ENCODE measurements at regions not wholly inside any gene's neighbourhood (a gene's known extent, or its start where the extent isn't known, plus 50 kb on each side); places are given as distances from the start of the nearest gene placed in this dataset.

DNA sequence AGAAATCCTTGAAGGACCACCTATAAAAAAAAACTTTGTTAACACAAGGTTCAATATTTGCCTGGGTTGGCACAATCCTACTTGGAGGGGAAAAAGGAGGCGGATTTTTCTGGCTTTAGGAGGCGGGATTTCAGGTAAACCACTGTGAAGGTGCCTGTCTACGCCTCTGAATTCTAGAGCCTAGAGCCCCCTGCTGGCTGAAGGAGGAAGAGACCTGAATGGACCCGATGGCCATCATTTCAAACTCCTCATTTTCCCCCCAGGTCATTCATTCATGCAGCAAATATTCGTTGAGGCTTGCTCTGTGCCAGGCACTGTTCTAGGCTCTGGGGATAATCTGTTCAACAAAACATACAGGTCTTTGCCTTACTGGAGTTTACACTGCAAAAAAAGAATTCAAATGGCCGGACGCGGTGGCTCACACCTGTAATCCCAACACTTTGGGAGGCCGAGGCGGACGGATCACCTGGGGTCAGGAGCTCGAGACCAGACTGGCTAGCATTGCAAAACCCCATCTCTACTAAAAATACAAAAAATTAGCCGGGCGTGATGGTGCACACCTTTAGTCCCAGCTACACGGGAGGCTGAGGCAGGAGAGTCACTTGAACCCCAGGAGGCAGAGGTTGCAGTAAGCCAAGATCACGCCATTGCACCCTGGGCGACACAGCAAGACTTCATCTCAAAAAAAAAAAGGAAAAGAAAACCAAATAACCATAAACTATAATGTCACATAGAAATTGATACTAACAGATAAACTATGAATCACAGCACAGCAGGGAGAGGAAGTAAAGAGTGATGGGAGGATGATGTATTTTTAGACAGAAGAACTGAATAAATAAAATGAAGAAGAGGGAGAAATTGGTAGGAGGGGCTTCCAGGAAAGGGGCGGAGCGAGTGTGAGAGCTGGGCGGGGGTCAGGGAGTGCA, 90.1 kb upstream of the NFE2L3 start:
- DNase-seq = no peak
- intact Hi-C loops (cut with DNase I) = loop anchor here (5.0 kb wide), 1 partner anchor 165 kb away; no protein-coding TSS in a partner anchor
- no peak for TF ChIP-seq POLR2A (IDR thresholded peaks at IDR 0.05)
- TF ChIP-seq, protein P1, sequence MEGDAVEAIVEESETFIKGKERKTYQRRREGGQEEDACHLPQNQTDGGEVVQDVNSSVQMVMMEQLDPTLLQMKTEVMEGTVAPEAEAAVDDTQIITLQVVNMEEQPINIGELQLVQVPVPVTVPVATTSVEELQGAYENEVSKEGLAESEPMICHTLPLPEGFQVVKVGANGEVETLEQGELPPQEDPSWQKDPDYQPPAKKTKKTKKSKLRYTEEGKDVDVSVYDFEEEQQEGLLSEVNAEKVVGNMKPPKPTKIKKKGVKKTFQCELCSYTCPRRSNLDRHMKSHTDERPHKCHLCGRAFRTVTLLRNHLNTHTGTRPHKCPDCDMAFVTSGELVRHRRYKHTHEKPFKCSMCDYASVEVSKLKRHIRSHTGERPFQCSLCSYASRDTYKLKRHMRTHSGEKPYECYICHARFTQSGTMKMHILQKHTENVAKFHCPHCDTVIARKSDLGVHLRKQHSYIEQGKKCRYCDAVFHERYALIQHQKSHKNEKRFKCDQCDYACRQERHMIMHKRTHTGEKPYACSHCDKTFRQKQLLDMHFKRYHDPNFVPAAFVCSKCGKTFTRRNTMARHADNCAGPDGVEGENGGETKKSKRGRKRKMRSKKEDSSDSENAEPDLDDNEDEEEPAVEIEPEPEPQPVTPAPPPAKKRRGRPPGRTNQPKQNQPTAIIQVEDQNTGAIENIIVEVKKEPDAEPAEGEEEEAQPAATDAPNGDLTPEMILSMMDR (IDR thresholded peaks at IDR 0.05) = peak; percentile 63 to 84 (median 79)
- Histone ChIP-seq H3K27ac (no peak overlapping the region), H3K9me3 (no peaks in the 10 kb centered on the region), H3K4me3 (no peak overlapping the region), H3K4me1 (peaks cover 0 to 15% (median 5%) of the 10 kb centered on the region in 3 donors), H3K36me3 (no peaks in the 10 kb centered on the region), H3K27me3 (peaks cover 0 to 28% (median 0%) of the 10 kb centered on the region in 4 donors)
- 62 to 65% methylated on average over 20 of the region's 20 CpGs for WGBS, 2 donors

DNA sequence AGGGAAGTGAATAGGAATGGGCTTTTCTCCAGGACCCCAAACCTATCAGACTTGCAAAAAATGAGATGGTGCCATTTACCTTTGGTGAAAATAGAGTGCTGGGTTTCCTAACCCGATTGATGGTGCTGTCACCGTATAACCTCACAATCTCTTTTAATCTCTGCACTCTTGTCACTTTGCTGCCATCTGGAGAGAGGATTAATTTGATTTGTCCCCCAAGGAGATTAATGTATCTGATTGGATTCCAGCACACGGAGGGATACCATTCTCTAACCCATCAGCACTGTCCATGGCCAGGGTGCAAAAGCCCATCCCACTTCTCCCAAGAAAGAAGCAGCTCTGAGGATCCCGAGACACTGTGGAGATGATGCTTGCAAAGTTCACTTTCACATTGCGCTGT, 86.3 kb upstream of the NFE2L3 start:
- Histone ChIP-seq H3K4me1 (peaks cover 0 to 12% (median 5%) of the 10 kb centered on the region in 3 donors), H3K36me3 (no peaks in the 10 kb centered on the region), H3K9me3 (no peaks in the 10 kb centered on the region), H3K27ac (no peak overlapping the region), H3K4me3 (no peak overlapping the region), H3K27me3 (peaks cover 0 to 23% (median 0%) of the 10 kb centered on the region in 4 donors)
- intact Hi-C loops (cut with DNase I) = no loop called here
- 75 to 81% methylated on average over 4 to 5 of the region's 5 CpGs for WGBS, 2 donors
- TF ChIP-seq POLR2A (IDR thresholded peaks at IDR 0.05) = no peak
- TF ChIP-seq, protein P1 (IDR thresholded peaks at IDR 0.05) = no peak
- no peak for DNase-seq

DNA sequence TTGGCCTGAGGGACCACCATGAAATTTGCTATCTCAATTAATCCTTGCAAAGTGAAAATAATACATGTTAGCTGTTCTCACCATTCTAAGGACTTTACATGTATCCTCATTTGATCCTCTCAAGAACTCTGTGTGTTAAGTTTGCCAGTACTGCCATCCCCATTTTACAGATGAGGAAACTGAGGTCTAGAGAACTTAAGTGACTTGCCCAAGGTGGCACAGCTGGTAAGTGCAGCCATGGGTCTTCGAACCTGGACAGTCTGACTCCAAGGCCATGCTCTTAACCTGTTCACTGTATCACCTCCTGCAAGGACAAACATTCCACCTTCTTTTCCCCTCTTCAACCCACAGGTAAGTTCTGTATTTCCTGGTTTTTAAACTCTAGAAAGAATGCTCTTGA, 85.3 kb upstream of the NFE2L3 start:
- Histone ChIP-seq H3K27me3 (peaks cover 0 to 23% (median 0%) of the 10 kb centered on the region in 4 donors), H3K4me3 (no peak overlapping the region), H3K36me3 (no peaks in the 10 kb centered on the region), H3K4me1 (peaks cover 0 to 5% (median 0%) of the 10 kb centered on the region in 3 donors), H3K9me3 (no peaks in the 10 kb centered on the region), H3K27ac (no peak overlapping the region)
- WGBS, 2 donors = 73 to 90% methylated on average over 1 of the region's 1 CpG
- intact Hi-C loops (cut with DNase I) = no loop called here
- no peak for TF ChIP-seq POLR2A (IDR thresholded peaks at IDR 0.05)
- TF ChIP-seq, protein P1 (IDR thresholded peaks at IDR 0.05) = no peak
- DNase-seq = no peak

DNA sequence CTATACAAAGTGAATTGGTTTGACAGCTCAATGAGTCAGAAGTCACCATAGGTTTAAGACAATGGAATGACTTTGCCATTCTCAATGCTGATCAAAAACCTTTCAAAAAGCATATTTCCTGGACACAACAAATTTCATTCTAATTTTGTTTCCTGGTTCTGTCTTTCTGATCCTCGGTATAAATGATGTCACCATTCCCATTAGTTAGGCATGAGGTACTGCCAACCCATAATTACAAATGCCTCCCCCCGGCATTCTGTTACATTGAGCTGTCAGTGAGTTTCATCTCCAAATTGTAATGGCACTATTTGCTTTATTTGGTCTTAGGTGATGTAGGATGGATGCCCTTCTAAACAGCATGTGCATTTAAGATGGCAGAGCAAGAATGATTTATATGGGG, 81.7 kb upstream of the NFE2L3 start:
- intact Hi-C loops (cut with DNase I) = no loop called here
- Histone ChIP-seq H3K4me1 (peaks cover 0 to 4% (median 0%) of the 10 kb centered on the region in 3 donors), H3K27ac (no peak overlapping the region), H3K9me3 (no peaks in the 10 kb centered on the region), H3K27me3 (peaks cover 0 to 31% (median 0%) of the 10 kb centered on the region in 4 donors), H3K4me3 (no peak overlapping the region), H3K36me3 (no peaks in the 10 kb centered on the region)
- TF ChIP-seq, protein P1 (IDR thresholded peaks at IDR 0.05) = no peak
- no peak for TF ChIP-seq POLR2A (IDR thresholded peaks at IDR 0.05)
- no peak for DNase-seq
- WGBS, 2 donors = 63 to 71% methylated on average over 2 of the region's 2 CpGs
